ENCODE measurements at regions not wholly inside any gene's neighbourhood (a gene's known extent, or its start where the extent isn't known, plus 50 kb on each side); places are given as distances from the start of the nearest gene placed in this dataset.

- TF ChIP-seq SP1 (CRISPR knock-in tag; conservative IDR thresholded peaks at IDR 0.05), result no peak
- no peak for TF ChIP-seq TEAD1 (CRISPR knock-in tag; IDR thresholded peaks at IDR 0.05)
Observed at GRCh38 chr17:77687921-77688320, 270.6 kb upstream of the TNRC6C start (continued).

GRCh38 chr17:77688369-77688768 is 270.1 kb upstream of the TNRC6C start:
- peaks cover 5% of the 10 kb centered on the region; the same call in 1 of the 2 replicates for H3K27me3 Mint-ChIP-seq (ENCODE audit: low read depth)

GRCh38 chr17:77690271-77691161 is 268.0 kb upstream of the TNRC6C start:
- Mint-ChIP-seq H3K4me1 (peaks cover 39% of the 10 kb centered on the region), H3K4me3 (no peak overlapping the region), H3K36me3 (no peaks in the 10 kb centered on the region), H3K27me3 (ENCODE audit: low read depth) (peaks cover 26% of the 10 kb centered on the region), H3K9me3 (no peaks in the 10 kb centered on the region; the same call in 1 of the 2 replicates), H3K27ac (no peak overlapping the region)
- ATAC-seq (no peak), DNase-seq (ENCODE audit: low spot score) (no peak)
- ChIA-PET POLR2A (no interaction called here), CTCF (interaction anchor here (0.6 kb wide), 1 partner anchor 576 kb away, joined by 3 read pairs; no protein-coding TSS in a partner anchor)
- TF ChIP-seq FOXP1 (CRISPR knock-in tag; IDR thresholded peaks at IDR 0.05; ENCODE audit: borderline replicate concordance) (no peak), FOXP4 (CRISPR knock-in tag; IDR thresholded peaks at IDR 0.05) (no peak), ESRRA (CRISPR knock-in tag; IDR thresholded peaks at IDR 0.05; ENCODE audit: borderline replicate concordance) (no peak), IRF2 (CRISPR knock-in tag; IDR thresholded peaks at IDR 0.05; ENCODE audit: borderline replicate concordance, low read depth) (no peak), PRRX2 (CRISPR knock-in tag; IDR thresholded peaks at IDR 0.05) (no peak), SP1 (CRISPR knock-in tag; conservative IDR thresholded peaks at IDR 0.05) (no peak), JAZF1 (CRISPR knock-in tag; IDR thresholded peaks at IDR 0.05) (no peak), EMX1 (CRISPR knock-in tag; IDR thresholded peaks at IDR 0.05) (no peak), MLX (CRISPR knock-in tag; IDR thresholded peaks at IDR 0.05) (no peak), MXD4 (CRISPR knock-in tag; IDR thresholded peaks at IDR 0.05; ENCODE audit: borderline replicate concordance) (no peak), GRHL2 (CRISPR knock-in tag; IDR thresholded peaks at IDR 0.05; ENCODE audit: insufficient replicate concordance, severe bottlenecking) (no peak), CREB1 (CRISPR knock-in tag; IDR thresholded peaks at IDR 0.05) (no peak), NFE2L1 (CRISPR knock-in tag; IDR thresholded peaks at IDR 0.05) (no peak), TEAD1 (CRISPR knock-in tag; IDR thresholded peaks at IDR 0.05) (no peak), E2F5 (CRISPR knock-in tag; IDR thresholded peaks at IDR 0.05) (no peak)

More at GRCh38 chr17:77688369-77688768, 270.1 kb upstream of the TNRC6C start:
- DNase-seq (ENCODE audit: low spot score), result no peak
- no peak for ATAC-seq
- TF ChIP-seq JAZF1 (CRISPR knock-in tag; IDR thresholded peaks at IDR 0.05) (no peak), CREB1 (CRISPR knock-in tag; IDR thresholded peaks at IDR 0.05) (no peak), ZNF396 (CRISPR knock-in tag; IDR thresholded peaks at IDR 0.05; ENCODE audit: borderline replicate concordance) (no peak), ZNF423 (CRISPR knock-in tag; IDR thresholded peaks at IDR 0.05) (no peak)
- POLR2A ChIA-PET, result no interaction called here
- Mint-ChIP-seq H3K4me3 (no peak overlapping the region), H3K36me3 (no peaks in the 10 kb centered on the region), H3K4me1 (peaks cover 36% of the 10 kb centered on the region), H3K27ac (no peak overlapping the region), H3K9me3 (no peaks in the 10 kb centered on the region; the same call in 1 of the 2 replicates)
- CTCF ChIA-PET, result no interaction called here

Measured in WTC11 (cell line).